Suprapubic skin (tissue), 4 donors: ENCODE measurements at regions not wholly inside any gene's neighbourhood (a gene's known extent, or its start where the extent isn't known, plus 50 kb on each side); places are given as distances from the start of the nearest gene placed in this dataset.
"Not testable (repeated sequence)": the region's sequence is repeated elsewhere in the genome, so short reads cannot be mapped to it uniquely, and the experiment has no call there.

ENCODE experiments used
- EP300 ChIP-seq: sonication (generic); formaldehyde crosslinking; IDR thresholded peaks from one replicate; pipeline ENCODE4 v1.6.1; 2017; ENCODE audit warnings: antibody characterized with exemption
- POLR2A ChIP-seq, 2 donors: fragments of 450-650 bp; IDR thresholded peaks; one replicate each; pipeline ENCODE4 v1.6.1; 2017; ENCODE audit warnings: antibody characterized with exemption in 2 of 2, mild to moderate bottlenecking in 2 of 2, moderate library complexity in 2 of 2
- POLR2AphosphoS5 ChIP-seq, 3 donors: sonication (generic); formaldehyde crosslinking; IDR thresholded peaks; one replicate each; pipeline ENCODE4 v1.6.1; 2017; ENCODE audit warnings: antibody characterized with exemption in 3 of 3
- TF ChIP-seq, protein P1 (sequence below), 2 donors: fragments of 200-600 bp in 1 of 2; fragments of 450-650 bp in 1 of 2; sonication (generic) in 1 of 2; IDR thresholded peaks; one replicate each; pipeline ENCODE4 v1.5.1; 2016 to 2019; ENCODE audit warnings: antibody characterized with exemption in 2 of 2, mild to moderate bottlenecking in 1 of 2, moderate library complexity in 1 of 2

DNA sequence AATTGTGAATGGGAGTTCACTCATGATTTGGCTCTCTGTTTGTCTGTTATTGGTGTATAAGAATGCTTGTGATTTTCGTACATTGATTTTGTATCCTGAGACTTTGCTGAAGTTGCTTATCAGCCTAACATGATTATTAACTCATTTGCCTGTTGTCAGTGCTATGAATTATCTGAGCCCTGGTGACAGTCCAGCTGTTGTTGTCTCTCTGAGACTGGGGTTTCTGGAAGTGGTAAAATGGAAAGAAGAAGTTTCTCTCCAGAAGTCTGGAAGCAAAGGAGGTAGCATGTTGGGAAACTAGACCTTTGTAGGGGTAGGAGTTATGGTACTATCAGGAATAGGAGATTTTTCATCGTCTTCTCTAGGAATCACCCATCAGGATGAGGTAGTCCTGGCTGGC is 473.0 kb upstream of the RASGRP1 start:
- TF ChIP-seq, protein P1, sequence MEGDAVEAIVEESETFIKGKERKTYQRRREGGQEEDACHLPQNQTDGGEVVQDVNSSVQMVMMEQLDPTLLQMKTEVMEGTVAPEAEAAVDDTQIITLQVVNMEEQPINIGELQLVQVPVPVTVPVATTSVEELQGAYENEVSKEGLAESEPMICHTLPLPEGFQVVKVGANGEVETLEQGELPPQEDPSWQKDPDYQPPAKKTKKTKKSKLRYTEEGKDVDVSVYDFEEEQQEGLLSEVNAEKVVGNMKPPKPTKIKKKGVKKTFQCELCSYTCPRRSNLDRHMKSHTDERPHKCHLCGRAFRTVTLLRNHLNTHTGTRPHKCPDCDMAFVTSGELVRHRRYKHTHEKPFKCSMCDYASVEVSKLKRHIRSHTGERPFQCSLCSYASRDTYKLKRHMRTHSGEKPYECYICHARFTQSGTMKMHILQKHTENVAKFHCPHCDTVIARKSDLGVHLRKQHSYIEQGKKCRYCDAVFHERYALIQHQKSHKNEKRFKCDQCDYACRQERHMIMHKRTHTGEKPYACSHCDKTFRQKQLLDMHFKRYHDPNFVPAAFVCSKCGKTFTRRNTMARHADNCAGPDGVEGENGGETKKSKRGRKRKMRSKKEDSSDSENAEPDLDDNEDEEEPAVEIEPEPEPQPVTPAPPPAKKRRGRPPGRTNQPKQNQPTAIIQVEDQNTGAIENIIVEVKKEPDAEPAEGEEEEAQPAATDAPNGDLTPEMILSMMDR (IDR thresholded peaks at IDR 0.05): not testable (repeated sequence)
- TF ChIP-seq POLR2A (IDR thresholded peaks at IDR 0.05); EP300; POLR2AphosphoS5 (IDR thresholded peaks at IDR 0.05): not testable (repeated sequence)
